Stimulated activated CD4-positive, alpha-beta T cell treated with anti-CD3 and anti-CD28 coated beads, Interleukin-12 subunit alpha, Interleukin-12 subunit beta, amount 100 ng/mL, for 48 hours (primary cell): ENCODE measurements at regions not wholly inside any gene's neighbourhood (a gene's known extent, or its start where the extent isn't known, plus 50 kb on each side); places are given as distances from the start of the nearest gene placed in this dataset.

ENCODE experiments used
- DNase-seq, 3 donors: peaks; one replicate each; pipeline ENCODE4 v3.0.0-alpha.2; 2020; ENCODE audit warnings: low read depth in 2 of 3, low spot score in 1 of 3

GRCh38 chr5:77846422-77847128 lies 70.4 kb upstream of the TBCA start:
- DNase-seq: no peak

- DNase-seq: no peak
Measured at GRCh38 chr5:77845324-77845646, 69.1 kb upstream of the TBCA start.

GRCh38 chr5:77844623-77845323 lies 68.6 kb upstream of the TBCA start:
- DNase-seq: no peak

GRCh38 chr5:77844373-77844622 lies 68.2 kb upstream of the TBCA start:
- no peak for DNase-seq

GRCh38 chr5:77843570-77844372 lies 67.6 kb upstream of the TBCA start:
- DNase-seq: no peak

- no peak for DNase-seq
Measured at GRCh38 chr5:77842243-77842642, 66.1 kb upstream of the TBCA start.

- DNase-seq: no peak
Measured at GRCh38 chr5:77841616-77842015, 65.5 kb upstream of the TBCA start.

GRCh38 chr5:77840930-77841329 lies 64.8 kb upstream of the TBCA start:
- DNase-seq: no peak

GRCh38 chr5:77839691-77840090 lies 63.6 kb upstream of the TBCA start:
- no peak for DNase-seq

GRCh38 chr5:77832938-77833337 lies 56.8 kb upstream of the TBCA start:
- no peak for DNase-seq

GRCh38 chr5:77832166-77832770 lies 56.1 kb upstream of the TBCA start:
- no peak for DNase-seq

- no peak for DNase-seq
Measured at GRCh38 chr5:77828445-77828844, 52.3 kb upstream of the TBCA start.
